ENCODE measurements at regions not wholly inside any gene's neighbourhood (a gene's known extent, or its start where the extent isn't known, plus 50 kb on each side); places are given as distances from the start of the nearest gene placed in this dataset.

- Histone ChIP-seq H3K9me3 (ENCODE audit: control extremely low read depth in 1 of 5, control insufficient read depth in 4 of 5, insufficient read depth in 2 of 5, low read depth in 1 of 5, low read length in 4 of 5) (no peaks in the 10 kb centered on the region), H3K27ac (ENCODE audit: insufficient read depth in 1 of 2, low read depth in 1 of 2, low read length in 2 of 2, poor library complexity in 1 of 2, severe bottlenecking in 2 of 2) (no peak overlapping the region), H3K36me3 (ENCODE audit: control insufficient read depth in 4 of 4, insufficient read depth in 4 of 4, low read length in 3 of 4) (no peaks in the 10 kb centered on the region), H3K4me1 (ENCODE audit: control extremely low read depth in 1 of 4, control insufficient read depth in 4 of 4, insufficient read depth in 4 of 4, low read length in 3 of 4) (peaks cover 0 to 5% (median 0%) of the 10 kb centered on the region in 4 experiments), H3K27me3 (replicated peaks in 2 of 5; ENCODE audit: control insufficient read depth in 4 of 5, insufficient read depth in 5 of 5, low read length in 4 of 5) (no peaks in the 10 kb centered on the region), H3K4me3 (ENCODE audit: control insufficient read depth in 1 of 7, extremely low read depth in 1 of 7, insufficient read depth in 4 of 7, low read depth in 2 of 7, low read length in 6 of 7) (no peak overlapping the region)
- 99% methylated on average over 7 of the region's 7 CpGs for WGBS (ENCODE audit: insufficient coverage)
- ChIA-PET CTCF (no interaction called here), POLR2A (no interaction called here)
- DNase-seq: no peak
Observed at GRCh38 chr2:128545829-128546228, 227.2 kb upstream of the HS6ST1 start.

DNA sequence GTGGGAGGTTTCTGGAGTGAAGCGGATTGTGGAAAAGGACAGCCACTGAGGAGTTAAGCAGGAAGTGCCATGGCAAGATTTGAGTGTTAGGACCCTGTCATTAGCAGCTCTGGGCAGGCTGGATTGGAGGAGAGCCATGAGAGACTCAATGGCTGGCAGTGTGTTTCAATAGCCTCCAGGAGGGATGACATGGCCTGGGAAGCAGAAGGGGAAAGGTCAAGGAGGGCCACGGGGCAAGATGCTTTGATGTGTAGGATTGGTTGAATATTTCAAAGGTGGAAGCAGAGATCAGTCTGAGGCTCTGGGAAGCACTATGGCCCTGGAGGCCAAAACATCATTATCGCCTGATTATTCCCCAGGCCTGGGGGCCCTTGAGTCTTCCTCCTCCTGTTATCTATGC lies 229.0 kb upstream of the HS6ST1 start:
- CTCF ChIA-PET: no interaction called here

DNA sequence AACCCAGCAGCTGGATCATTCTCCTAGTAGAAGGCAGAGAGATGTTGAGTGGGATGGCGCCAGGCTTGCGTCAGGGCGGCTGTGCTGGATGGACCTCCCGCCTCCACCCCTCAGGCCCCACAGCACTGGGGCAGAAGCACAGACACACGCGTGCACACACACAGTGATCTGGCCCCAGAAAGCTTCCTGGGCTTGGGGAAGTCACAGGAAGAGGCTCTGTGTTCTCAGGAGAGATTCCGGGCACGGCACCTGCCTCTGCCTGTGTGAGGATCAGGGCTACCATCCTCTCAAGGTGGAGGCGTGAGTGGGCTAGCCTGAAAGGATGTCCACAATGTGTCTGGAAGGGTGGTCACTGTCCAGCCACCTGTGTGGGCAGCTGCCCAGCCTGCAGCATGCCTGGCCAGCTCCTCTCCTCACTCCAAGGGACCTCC lies 229.8 kb upstream of the HS6ST1 start:
- H3K27ac ChIP-seq (ENCODE audit: insufficient read depth in 1 of 2, low read depth in 1 of 2, low read length in 2 of 2, poor library complexity in 1 of 2, severe bottlenecking in 2 of 2): no peak overlapping the region
- H3K27me3 ChIP-seq (replicated peaks in 2 of 5; ENCODE audit: control insufficient read depth in 4 of 5, insufficient read depth in 5 of 5, low read length in 4 of 5): no peaks in the 10 kb centered on the region
- no peaks in the 10 kb centered on the region for H3K36me3 ChIP-seq (ENCODE audit: control insufficient read depth in 4 of 4, insufficient read depth in 4 of 4, low read length in 3 of 4)
- no peaks in the 10 kb centered on the region for H3K9me3 ChIP-seq (ENCODE audit: control extremely low read depth in 1 of 5, control insufficient read depth in 4 of 5, insufficient read depth in 2 of 5, low read depth in 1 of 5, low read length in 4 of 5)
- POLR2A ChIA-PET: no interaction called here
- peaks cover 0 to 8% (median 2%) of the 10 kb centered on the region in 4 experiments for H3K4me1 ChIP-seq (ENCODE audit: control extremely low read depth in 1 of 4, control insufficient read depth in 4 of 4, insufficient read depth in 4 of 4, low read length in 3 of 4)
- DNase-seq: no peak
- 98% methylated on average over 8 of the region's 9 CpGs for WGBS (ENCODE audit: insufficient coverage)
- H3K4me3 ChIP-seq (ENCODE audit: control insufficient read depth in 1 of 7, extremely low read depth in 1 of 7, insufficient read depth in 4 of 7, low read depth in 2 of 7, low read length in 6 of 7): no peak overlapping the region
- CTCF ChIA-PET: no interaction called here

More for the DNA sequence above, 229.0 kb upstream of the HS6ST1 start:
- Histone ChIP-seq H3K4me3 (ENCODE audit: control insufficient read depth in 1 of 7, extremely low read depth in 1 of 7, insufficient read depth in 4 of 7, low read depth in 2 of 7, low read length in 6 of 7) (no peak overlapping the region), H3K27me3 (replicated peaks in 2 of 5; ENCODE audit: control insufficient read depth in 4 of 5, insufficient read depth in 5 of 5, low read length in 4 of 5) (no peaks in the 10 kb centered on the region), H3K4me1 (ENCODE audit: control extremely low read depth in 1 of 4, control insufficient read depth in 4 of 4, insufficient read depth in 4 of 4, low read length in 3 of 4) (peaks cover 0 to 8% (median 1%) of the 10 kb centered on the region in 4 experiments), H3K27ac (ENCODE audit: insufficient read depth in 1 of 2, low read depth in 1 of 2, low read length in 2 of 2, poor library complexity in 1 of 2, severe bottlenecking in 2 of 2) (no peak overlapping the region), H3K9me3 (ENCODE audit: control extremely low read depth in 1 of 5, control insufficient read depth in 4 of 5, insufficient read depth in 2 of 5, low read depth in 1 of 5, low read length in 4 of 5) (no peaks in the 10 kb centered on the region), H3K36me3 (ENCODE audit: control insufficient read depth in 4 of 4, insufficient read depth in 4 of 4, low read length in 3 of 4) (no peaks in the 10 kb centered on the region)
- POLR2A ChIA-PET: no interaction called here
- 100% methylated on average over 3 of the region's 3 CpGs for WGBS (ENCODE audit: insufficient coverage)
- DNase-seq: no peak

GRCh38 chr2:128549094-128549493 lies 230.4 kb upstream of the HS6ST1 start:
- H3K27me3 ChIP-seq (replicated peaks in 2 of 5; ENCODE audit: control insufficient read depth in 4 of 5, insufficient read depth in 5 of 5, low read length in 4 of 5): no peaks in the 10 kb centered on the region
- H3K27ac ChIP-seq (ENCODE audit: insufficient read depth in 1 of 2, low read depth in 1 of 2, low read length in 2 of 2, poor library complexity in 1 of 2, severe bottlenecking in 2 of 2): no peak overlapping the region
- H3K4me3 ChIP-seq (ENCODE audit: control insufficient read depth in 1 of 7, extremely low read depth in 1 of 7, insufficient read depth in 4 of 7, low read depth in 2 of 7, low read length in 6 of 7): no peak overlapping the region
- no peaks in the 10 kb centered on the region for H3K36me3 ChIP-seq (ENCODE audit: control insufficient read depth in 4 of 4, insufficient read depth in 4 of 4, low read length in 3 of 4)
- H3K9me3 ChIP-seq (ENCODE audit: control extremely low read depth in 1 of 5, control insufficient read depth in 4 of 5, insufficient read depth in 2 of 5, low read depth in 1 of 5, low read length in 4 of 5): no peaks in the 10 kb centered on the region
- CTCF ChIA-PET: no interaction called here
- WGBS (ENCODE audit: insufficient coverage): 100% methylated on average over 2 of the region's 5 CpGs
- no peak for DNase-seq
- POLR2A ChIA-PET: no interaction called here
- H3K4me1 ChIP-seq (ENCODE audit: control extremely low read depth in 1 of 4, control insufficient read depth in 4 of 4, insufficient read depth in 4 of 4, low read length in 3 of 4): peaks cover 0 to 8% (median 2%) of the 10 kb centered on the region in 4 experiments

GRCh38 chr2:128549646-128550260 lies 231.1 kb upstream of the HS6ST1 start:
- Histone ChIP-seq H3K27me3 (replicated peaks in 2 of 5; ENCODE audit: control insufficient read depth in 4 of 5, insufficient read depth in 5 of 5, low read length in 4 of 5) (no peaks in the 10 kb centered on the region), H3K9me3 (ENCODE audit: control extremely low read depth in 1 of 5, control insufficient read depth in 4 of 5, insufficient read depth in 2 of 5, low read depth in 1 of 5, low read length in 4 of 5) (peaks cover 0 to 3% (median 0%) of the 10 kb centered on the region in 5 experiments), H3K27ac (ENCODE audit: insufficient read depth in 1 of 2, low read depth in 1 of 2, low read length in 2 of 2, poor library complexity in 1 of 2, severe bottlenecking in 2 of 2) (no peak overlapping the region), H3K36me3 (ENCODE audit: control insufficient read depth in 4 of 4, insufficient read depth in 4 of 4, low read length in 3 of 4) (no peaks in the 10 kb centered on the region), H3K4me3 (ENCODE audit: control insufficient read depth in 1 of 7, extremely low read depth in 1 of 7, insufficient read depth in 4 of 7, low read depth in 2 of 7, low read length in 6 of 7) (no peak overlapping the region), H3K4me1 (ENCODE audit: control extremely low read depth in 1 of 4, control insufficient read depth in 4 of 4, insufficient read depth in 4 of 4, low read length in 3 of 4) (peaks cover 0 to 8% (median 2%) of the 10 kb centered on the region in 4 experiments)
- CTCF ChIA-PET: no interaction called here
- WGBS (ENCODE audit: insufficient coverage): 100% methylated on average over 8 of the region's 11 CpGs
- POLR2A ChIA-PET: no interaction called here
- DNase-seq: no peak

GRCh38 chr2:128550389-128550788 lies 231.7 kb upstream of the HS6ST1 start:
- 97% methylated on average over 6 of the region's 6 CpGs for WGBS (ENCODE audit: insufficient coverage)

GRCh38 chr2:128550801-128551416 lies 232.2 kb upstream of the HS6ST1 start:
- Histone ChIP-seq H3K4me3 (ENCODE audit: control insufficient read depth in 1 of 7, extremely low read depth in 1 of 7, insufficient read depth in 4 of 7, low read depth in 2 of 7, low read length in 6 of 7) (no peak overlapping the region), H3K27ac (ENCODE audit: insufficient read depth in 1 of 2, low read depth in 1 of 2, low read length in 2 of 2, poor library complexity in 1 of 2, severe bottlenecking in 2 of 2) (no peak overlapping the region), H3K9me3 (ENCODE audit: control extremely low read depth in 1 of 5, control insufficient read depth in 4 of 5, insufficient read depth in 2 of 5, low read depth in 1 of 5, low read length in 4 of 5) (peaks cover 0 to 3% (median 0%) of the 10 kb centered on the region in 5 experiments), H3K27me3 (replicated peaks in 2 of 5; ENCODE audit: control insufficient read depth in 4 of 5, insufficient read depth in 5 of 5, low read length in 4 of 5) (no peaks in the 10 kb centered on the region), H3K4me1 (ENCODE audit: control extremely low read depth in 1 of 4, control insufficient read depth in 4 of 4, insufficient read depth in 4 of 4, low read length in 3 of 4) (peaks cover 0 to 8% (median 2%) of the 10 kb centered on the region in 4 experiments), H3K36me3 (ENCODE audit: control insufficient read depth in 4 of 4, insufficient read depth in 4 of 4, low read length in 3 of 4) (no peaks in the 10 kb centered on the region)
- ChIA-PET POLR2A (no interaction called here), CTCF (no interaction called here)
- no peak for DNase-seq
- 98% methylated on average over 9 of the region's 9 CpGs for WGBS (ENCODE audit: insufficient coverage)

More at GRCh38 chr2:128550389-128550788, 231.7 kb upstream of the HS6ST1 start:
- Histone ChIP-seq H3K9me3 (ENCODE audit: control extremely low read depth in 1 of 5, control insufficient read depth in 4 of 5, insufficient read depth in 2 of 5, low read depth in 1 of 5, low read length in 4 of 5) (peaks cover 0 to 3% (median 0%) of the 10 kb centered on the region in 5 experiments), H3K36me3 (ENCODE audit: control insufficient read depth in 4 of 4, insufficient read depth in 4 of 4, low read length in 3 of 4) (no peaks in the 10 kb centered on the region), H3K4me3 (ENCODE audit: control insufficient read depth in 1 of 7, extremely low read depth in 1 of 7, insufficient read depth in 4 of 7, low read depth in 2 of 7, low read length in 6 of 7) (no peak overlapping the region), H3K27me3 (replicated peaks in 2 of 5; ENCODE audit: control insufficient read depth in 4 of 5, insufficient read depth in 5 of 5, low read length in 4 of 5) (no peaks in the 10 kb centered on the region), H3K4me1 (ENCODE audit: control extremely low read depth in 1 of 4, control insufficient read depth in 4 of 4, insufficient read depth in 4 of 4, low read length in 3 of 4) (peaks cover 0 to 8% (median 2%) of the 10 kb centered on the region in 4 experiments), H3K27ac (ENCODE audit: insufficient read depth in 1 of 2, low read depth in 1 of 2, low read length in 2 of 2, poor library complexity in 1 of 2, severe bottlenecking in 2 of 2) (no peak overlapping the region)
- POLR2A ChIA-PET: no interaction called here
- DNase-seq: no peak
- CTCF ChIA-PET: no interaction called here
